Thyroid gland (tissue), 4 donors: ENCODE measurements at regions not wholly inside any gene's neighbourhood (a gene's known extent, or its start where the extent isn't known, plus 50 kb on each side); places are given as distances from the start of the nearest gene placed in this dataset.

Experiments
- POLR2A ChIP-seq, 2 donors: fragments of 450-650 bp; IDR thresholded peaks; one replicate each; pipeline ENCODE4 v1.6.1; 2017; ENCODE audit warnings: antibody characterized with exemption in 2 of 2, mild to moderate bottlenecking in 2 of 2, moderate library complexity in 1 of 2
- TF ChIP-seq, protein P1 (sequence below), 6 experiments: fragments of 200-600 bp in 3 of 6; fragments of 450-650 bp in 3 of 6; sonication (generic) in 3 of 6; IDR thresholded peaks; one replicate each; pipeline ENCODE4 v1.5.1; 2016 to 2019; ENCODE audit warnings: antibody characterized with exemption in 6 of 6, mild to moderate bottlenecking in 2 of 6, inconsistent platforms in 1 of 6, moderate library complexity in 1 of 6

DNA sequence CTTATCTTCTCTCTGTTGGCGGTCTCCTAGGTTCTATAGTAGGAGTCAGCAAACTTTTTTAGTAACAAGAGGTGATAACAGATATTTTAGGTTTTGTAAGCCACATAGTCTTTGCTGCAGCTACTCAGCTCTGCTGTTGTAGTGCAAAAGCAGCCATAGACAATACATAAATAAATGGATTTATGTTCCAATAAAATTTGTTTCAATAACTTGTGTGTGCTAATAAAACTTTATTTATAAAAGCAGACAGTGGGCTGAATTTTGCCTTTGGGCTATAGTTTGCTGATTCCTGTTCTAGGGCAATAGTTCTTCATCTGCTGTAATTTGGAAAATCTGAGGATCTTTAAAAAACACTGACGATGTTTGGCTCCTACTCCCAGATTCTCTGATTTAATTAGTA lies 469.4 kb upstream of the TNC start:
- TF ChIP-seq, protein P1, sequence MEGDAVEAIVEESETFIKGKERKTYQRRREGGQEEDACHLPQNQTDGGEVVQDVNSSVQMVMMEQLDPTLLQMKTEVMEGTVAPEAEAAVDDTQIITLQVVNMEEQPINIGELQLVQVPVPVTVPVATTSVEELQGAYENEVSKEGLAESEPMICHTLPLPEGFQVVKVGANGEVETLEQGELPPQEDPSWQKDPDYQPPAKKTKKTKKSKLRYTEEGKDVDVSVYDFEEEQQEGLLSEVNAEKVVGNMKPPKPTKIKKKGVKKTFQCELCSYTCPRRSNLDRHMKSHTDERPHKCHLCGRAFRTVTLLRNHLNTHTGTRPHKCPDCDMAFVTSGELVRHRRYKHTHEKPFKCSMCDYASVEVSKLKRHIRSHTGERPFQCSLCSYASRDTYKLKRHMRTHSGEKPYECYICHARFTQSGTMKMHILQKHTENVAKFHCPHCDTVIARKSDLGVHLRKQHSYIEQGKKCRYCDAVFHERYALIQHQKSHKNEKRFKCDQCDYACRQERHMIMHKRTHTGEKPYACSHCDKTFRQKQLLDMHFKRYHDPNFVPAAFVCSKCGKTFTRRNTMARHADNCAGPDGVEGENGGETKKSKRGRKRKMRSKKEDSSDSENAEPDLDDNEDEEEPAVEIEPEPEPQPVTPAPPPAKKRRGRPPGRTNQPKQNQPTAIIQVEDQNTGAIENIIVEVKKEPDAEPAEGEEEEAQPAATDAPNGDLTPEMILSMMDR (IDR thresholded peaks at IDR 0.05) = no peak
- no peak for TF ChIP-seq POLR2A (IDR thresholded peaks at IDR 0.05)
